Heart right ventricle (tissue), 16 donors: ENCODE measurements at regions not wholly inside any gene's neighbourhood (a gene's known extent, or its start where the extent isn't known, plus 50 kb on each side); places are given as distances from the start of the nearest gene placed in this dataset.
"Not testable (repeated sequence)": the region's sequence is repeated elsewhere in the genome, so short reads cannot be mapped to it uniquely, and the experiment has no call there.

Source experiments
- ATAC-seq, 8 donors: fragments of 200-7000 bp; cut with Tn5 transposase; one replicate each; pipeline ENCODE4 v1.9.1; 2020; ENCODE audit warnings: mild to moderate bottlenecking in 8 of 8, moderate library complexity in 8 of 8, moderate number of reproducible peaks in 1 of 8
- DNase-seq, 2 donors: peaks; one replicate each; pipeline ENCODE4 v3.0.0-alpha.2; 2020
- H3K27ac ChIP-seq, 10 donors: fragments of 200-600 bp; sonication (generic) in 2 of 10; one replicate each; pipeline versions ENCODE4 v1.5.0 to v1.8.0; 2020 to 2022; ENCODE audit warnings: mild to moderate bottlenecking in 3 of 10
- H3K27me3 ChIP-seq, 7 donors: fragments of 200-600 bp; one replicate each; pipeline ENCODE4 v1.8.0; 2021 to 2022; ENCODE audit warnings: mild to moderate bottlenecking in 2 of 7
- H3K36me3 ChIP-seq, 9 donors: fragments of 200-600 bp; sonication (generic) in 1 of 9; one replicate each; pipeline versions ENCODE4 v1.5.0 to v1.8.0; 2020 to 2022; ENCODE audit warnings: mild to moderate bottlenecking in 2 of 9
- H3K4me1 ChIP-seq, 9 donors: fragments of 200-600 bp; sonication (generic) in 1 of 9; one replicate each; pipeline versions ENCODE4 v1.5.0 to v1.8.0; 2020 to 2022; ENCODE audit warnings: mild to moderate bottlenecking in 4 of 9
- H3K4me3 ChIP-seq, 10 donors: fragments of 200-600 bp; sonication (generic) in 2 of 10; one replicate each; pipeline versions ENCODE4 v1.5.0 to v1.8.0; 2020 to 2022; ENCODE audit warnings: mild to moderate bottlenecking in 7 of 10, moderate library complexity in 2 of 10
- H3K9me3 ChIP-seq, 11 donors: fragments of 200-600 bp in 10 of 11; sonication (generic) in 2 of 11; one replicate each; pipeline versions ENCODE4 v1.5.0 to v1.8.0; 2013 to 2022; ENCODE audit warnings: mild to moderate bottlenecking in 2 of 11, control low read depth in 1 of 11, moderate library complexity in 1 of 11
- CTCF ChIP-seq, 9 donors: fragments of 200-600 bp; sonication (generic) in 2 of 9; IDR thresholded peaks; one replicate each; pipeline versions ENCODE4 v1.5.0 to v1.8.0; 2021 to 2022; ENCODE audit warnings: antibody characterized with exemption in 9 of 9, mild to moderate bottlenecking in 5 of 9, moderate library complexity in 1 of 9
- WGBS, 2 donors: extraction: QIAGEN DNeasy Blood & Tissue Kit; methylation state at CpG; one replicate each; pipeline ENCODE4 v1.1.7; 2013; ENCODE audit warnings: inconsistent platforms in 1 of 2; 5-methylcytosine and 5-hydroxymethylcytosine counted together
- intact Hi-C, 10 donors: fragments of 100-400 bp; cut with DNase I; formaldehyde crosslinking; loops; one replicate each; pipeline versions ENCODE4 v1.11.1 to v1.14.2; 2022
- donor health status: Arrhythmogenic right ventricular cardiomyopathy.
- donor health status: ischemic (EF 13 %, LVEDD 7.1; RV severe dilation, severe dysfunction).
- donor health status: healthy with polysubstance abuse.
- donor health status: DM: no; HTN: yes; CAD: no.
- donor health status: DM: no; HTN: no; CAD: no.
- donor health status: ischemic (EF 25% LVEDD 6.9; RV normal size, moderate dysfunction).
- donor health status: ischemic (EF 25% LVEDD 5.7; RV mildly dilated, moderate dysfunction).
- donor health status: healthy.
- donor health status: DM: yes; HTN: yes; CAD: no.
- donor health status: Ischemic cardiomyopathy.
- donor health status: ischemic (EF 35%, LVEDD 5.7; RV mildly dilated, moderate dysfunction).
- donor health status: nonischemic (EF 11% LVEDD 7.7; RV severe dilation, severe dysfunction).
- donor health status: DM: yes; HTN: yes; CAD: no.
- donor health status: PGD.
- donor health status: ischemic (EF 29% LVEDD 5.4; RV normal size, mild dysfunction).
- donor health status: nonischemic (EF 23%, LVEDD 6.1; RV moderate dilation, normal function).

GRCh38 chr7:29635067-29636008, 71.7 kb downstream of the PRR15 start:
- H3K4me3 ChIP-seq, DNase-seq, H3K27me3 ChIP-seq, H3K27ac ChIP-seq, H3K4me1 ChIP-seq, H3K9me3 ChIP-seq: not testable (repeated sequence)
- peaks cover 0 to 11% (median 0%) of the 10 kb centered on the region in 9 donors for H3K36me3 ChIP-seq
- ATAC-seq: peak in 5 of 8 donors; percentile 33 to 64 (median 58)
- WGBS, 2 donors: 17 to 27% methylated on average over 5 of the region's 5 CpGs
- intact Hi-C loops: loop anchor here in 8 of 10 donors (5.0 to 10.0 kb wide), 5 partner anchors 109 to 439 kb away; no protein-coding TSS in a partner anchor
- TF ChIP-seq CTCF (IDR thresholded peaks at IDR 0.05): peak in 8 of 9 donors; percentile 18 to 70 (median 55)

GRCh38 chr7:29636009-29636351, 72.3 kb downstream of the PRR15 start:
- no peaks in the 10 kb centered on the region for H3K27me3 ChIP-seq
- WGBS, 2 donors: 59 to 76% methylated on average over 1 of the region's 1 CpG
- DNase-seq: no peak
- ATAC-seq: no peak
- H3K27ac ChIP-seq: no peak overlapping the region
- H3K4me1 ChIP-seq: peaks cover 0 to 7% (median 0%) of the 10 kb centered on the region in 9 donors
- H3K9me3 ChIP-seq: no peaks in the 10 kb centered on the region
- TF ChIP-seq CTCF (IDR thresholded peaks at IDR 0.05): peak in 3 of 9 donors; percentile 1 to 7 (median 1)
- intact Hi-C loops: loop anchor here in 8 of 10 donors (5.0 to 10.0 kb wide), 5 partner anchors 109 to 439 kb away; no protein-coding TSS in a partner anchor
- no peak overlapping the region for H3K4me3 ChIP-seq
- H3K36me3 ChIP-seq: peaks cover 0 to 12% (median 0%) of the 10 kb centered on the region in 9 donors

GRCh38 chr7:29637374-29637773, 73.7 kb downstream of the PRR15 start:
- peaks cover 0 to 7% (median 0%) of the 10 kb centered on the region in 9 donors for H3K4me1 ChIP-seq
- ATAC-seq: no peak
- H3K4me3 ChIP-seq: no peak overlapping the region
- intact Hi-C loops: loop anchor here in 8 of 10 donors (5.0 to 10.0 kb wide), 5 partner anchors 107 to 437 kb away; no protein-coding TSS in a partner anchor
- WGBS, 2 donors: 97 to 98% methylated on average over 8 of the region's 8 CpGs
- H3K36me3 ChIP-seq: peaks cover 0 to 12% (median 0%) of the 10 kb centered on the region in 9 donors
- H3K27me3 ChIP-seq: no peaks in the 10 kb centered on the region
- H3K9me3 ChIP-seq: no peaks in the 10 kb centered on the region
- no peak for TF ChIP-seq CTCF (IDR thresholded peaks at IDR 0.05)
- DNase-seq: no peak
- H3K27ac ChIP-seq: no peak overlapping the region

GRCh38 chr7:29638841-29639240, 75.2 kb downstream of the PRR15 start:
- not testable (repeated sequence) for DNase-seq, ATAC-seq, H3K4me3 ChIP-seq, H3K27ac ChIP-seq, H3K27me3 ChIP-seq, H3K9me3 ChIP-seq
- Histone ChIP-seq H3K4me1 (peaks cover 0 to 11% (median 0%) of the 10 kb centered on the region in 9 donors), H3K36me3 (peaks cover 0 to 12% (median 0%) of the 10 kb centered on the region in 9 donors)
- 93 to 95% methylated on average over 3 of the region's 3 CpGs for WGBS, 2 donors
- intact Hi-C loops: loop anchor here in 8 of 10 donors (5.0 to 10.0 kb wide), 5 partner anchors 106 to 436 kb away; no protein-coding TSS in a partner anchor
